ENCODE measurements at regions not wholly inside any gene's neighbourhood (a gene's known extent, or its start where the extent isn't known, plus 50 kb on each side); places are given as distances from the start of the nearest gene placed in this dataset.

DNA sequence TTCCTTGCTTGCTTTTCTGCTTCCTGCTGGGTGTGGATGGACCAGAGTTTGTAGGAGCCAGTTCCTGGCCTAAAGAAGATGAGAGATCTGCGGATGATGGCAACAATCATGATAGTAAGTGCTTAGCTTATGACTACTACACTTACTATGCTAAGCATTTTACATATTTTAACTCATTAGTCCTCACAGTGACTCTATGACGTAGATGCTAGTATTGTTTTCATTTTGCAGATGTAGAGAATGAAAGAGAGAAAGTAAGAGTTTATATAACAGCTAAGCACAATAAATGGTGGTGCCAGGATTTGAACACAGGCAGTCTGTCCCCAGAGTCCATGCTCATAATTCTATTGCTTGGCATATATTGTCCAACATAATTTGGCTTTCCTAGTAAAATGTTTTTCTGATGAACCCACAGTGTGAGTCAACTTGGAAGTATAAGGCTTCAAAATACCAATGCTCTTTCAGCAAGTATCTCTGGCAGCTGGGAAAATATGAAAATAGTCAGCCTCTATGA is 363.2 kb upstream of the DDHD1 start:
- DNase-seq (ENCODE audit: low read depth) = peak; percentile 95

DNA sequence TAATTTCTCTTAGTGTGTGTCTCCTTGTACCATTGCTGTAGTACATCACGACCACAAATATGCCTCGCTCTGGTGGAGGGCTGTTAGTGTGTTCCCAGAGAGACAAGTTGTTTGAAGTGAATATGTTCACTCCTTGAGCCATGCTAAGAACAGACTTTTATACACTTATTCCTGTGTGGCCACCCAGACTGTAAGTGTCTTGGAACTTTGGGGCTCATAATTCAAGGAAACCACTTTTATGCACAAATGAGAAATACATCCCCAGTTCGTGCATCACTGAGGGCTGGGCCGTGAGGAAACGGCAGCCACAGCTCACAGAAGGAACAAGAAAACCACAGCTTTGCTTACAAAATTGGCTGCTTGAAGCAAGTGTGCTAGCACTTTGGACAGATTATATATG is 362.2 kb upstream of the DDHD1 start:
- DNase-seq (ENCODE audit: low read depth) = no peak

DNA sequence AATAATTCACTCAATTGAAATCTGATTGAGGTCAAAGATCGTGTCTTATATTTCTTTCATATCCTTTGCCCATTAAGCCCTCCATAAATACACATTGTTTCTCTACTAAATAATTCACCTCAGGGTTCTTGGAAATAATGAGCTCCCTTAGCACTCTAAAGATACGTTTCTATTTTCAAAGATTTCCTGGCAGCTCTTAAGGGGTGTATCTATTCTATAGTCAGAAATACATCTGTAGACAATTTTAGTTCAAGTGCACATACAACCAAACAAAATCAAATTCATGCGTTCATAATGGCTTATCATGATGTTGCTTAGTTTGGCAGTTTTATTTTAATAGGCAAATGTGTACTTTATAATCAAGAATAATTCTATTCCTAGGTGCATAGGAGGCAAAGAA is 361.1 kb upstream of the DDHD1 start:
- DNase-seq (ENCODE audit: low read depth) = no peak

DNA sequence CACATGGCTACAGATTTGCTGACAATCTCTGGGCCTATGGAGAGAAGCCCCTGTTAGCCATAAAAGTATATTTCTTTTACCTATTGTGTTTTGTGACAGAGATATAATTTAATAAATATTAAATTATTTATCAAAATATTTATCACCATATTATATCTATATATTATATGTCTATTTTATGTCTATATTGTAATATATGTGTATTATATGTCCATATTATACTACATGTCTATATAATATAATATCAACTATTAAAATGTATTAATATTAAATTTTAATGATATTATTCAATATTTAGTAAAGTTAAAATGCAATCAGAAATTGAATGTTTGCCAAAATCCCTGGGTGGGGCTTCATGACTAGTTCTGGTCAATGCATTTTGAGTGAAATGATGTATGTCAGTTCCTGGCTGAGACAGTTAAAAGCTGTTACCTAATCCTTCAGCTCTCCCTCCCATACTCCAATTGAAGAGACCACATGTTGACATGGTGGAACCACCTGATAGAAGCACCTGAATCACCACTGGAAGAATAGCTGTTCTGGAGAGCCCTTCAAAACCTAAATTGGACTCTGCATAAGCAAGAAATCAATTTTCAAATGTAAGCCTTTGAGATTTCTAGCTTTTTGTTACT is 357.3 kb upstream of the DDHD1 start:
- DNase-seq (ENCODE audit: low read depth) = no peak

DNA sequence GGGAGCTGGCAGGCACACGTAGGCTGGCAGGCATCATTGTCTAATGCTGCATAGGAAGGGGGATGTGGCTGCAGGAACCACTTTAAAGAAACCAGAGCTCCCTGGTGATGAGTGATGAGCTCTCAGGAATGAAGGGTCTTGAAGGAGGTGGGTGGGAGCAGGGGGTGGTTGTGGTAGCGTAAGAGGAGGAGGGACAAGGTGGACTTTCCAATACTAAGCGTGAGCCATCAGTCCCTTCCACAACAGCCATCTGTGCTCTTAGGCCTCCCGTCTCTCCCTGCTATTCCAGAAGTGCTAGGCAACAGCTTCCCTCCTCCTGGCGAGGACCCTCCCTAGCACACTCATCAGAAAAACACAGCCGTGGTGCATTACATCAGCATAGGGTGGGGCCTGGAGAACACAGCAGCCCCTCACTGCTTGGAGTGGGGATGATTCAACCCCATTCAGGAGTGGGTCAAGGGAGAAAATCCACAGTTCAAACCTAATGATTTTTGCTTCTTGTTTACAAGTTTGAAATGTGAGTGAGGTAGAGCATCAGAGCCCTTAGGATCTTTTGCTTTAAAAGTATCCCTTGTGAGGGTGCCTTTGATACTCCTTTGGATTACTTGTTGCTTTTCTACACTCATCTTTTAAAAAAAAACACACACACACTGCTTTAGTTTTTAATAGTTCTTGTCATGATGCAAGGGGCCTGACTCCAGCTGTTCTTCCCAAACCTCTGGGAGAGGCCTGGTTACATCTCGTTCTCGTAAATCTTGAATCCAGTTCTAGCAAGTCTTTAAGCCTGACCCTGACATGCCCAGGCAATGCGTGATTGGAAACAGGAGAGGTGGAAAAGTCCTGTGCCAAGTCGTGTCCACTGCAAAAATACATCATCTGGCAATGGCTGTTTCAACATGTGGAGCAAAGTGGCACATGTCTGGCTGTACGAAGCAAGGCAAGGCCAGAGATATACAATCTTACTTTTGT is 356.4 kb upstream of the DDHD1 start:
- DNase-seq (ENCODE audit: low read depth) = no peak

DNA sequence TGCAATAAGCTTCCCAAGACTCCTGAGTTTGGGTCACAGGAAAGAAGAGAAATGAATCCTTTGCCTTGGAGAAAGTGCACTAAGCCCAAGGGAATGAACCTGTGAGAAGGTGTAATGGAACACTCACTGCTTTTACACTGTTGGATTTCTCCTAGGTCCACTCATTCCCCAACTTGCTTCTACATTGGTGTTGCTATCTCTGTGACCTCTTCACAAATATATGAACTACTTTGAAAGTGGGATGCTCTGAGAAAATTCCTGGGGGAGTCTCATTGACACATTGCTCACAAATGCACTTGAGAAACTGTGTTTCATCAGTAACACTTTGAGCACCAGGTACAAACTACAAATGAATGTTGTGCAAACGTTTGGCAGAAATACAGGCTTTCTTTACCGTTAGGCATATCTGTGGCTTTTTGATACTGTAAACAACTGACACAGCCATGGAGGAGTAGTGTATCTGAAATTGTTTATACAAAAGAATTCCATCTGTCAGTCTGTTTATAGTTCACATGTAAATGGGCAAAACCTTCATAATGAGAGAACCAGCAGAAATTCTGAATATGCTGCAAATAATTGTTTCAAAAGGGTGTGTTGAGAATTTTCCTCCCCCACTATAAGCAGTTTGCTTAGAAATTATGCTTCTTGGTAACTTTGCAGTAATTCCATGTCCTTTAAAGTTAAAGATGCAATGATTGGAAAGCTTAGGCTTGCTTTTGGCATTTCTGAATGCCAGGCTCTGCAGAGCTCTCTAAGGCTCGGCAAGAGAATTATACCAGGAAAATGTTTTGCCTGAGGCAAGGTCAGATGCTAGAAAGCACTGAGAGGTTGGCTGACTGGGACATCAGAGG is 348.5 kb upstream of the DDHD1 start:
- peak; percentile 27 for DNase-seq (ENCODE audit: low read depth)

DNA sequence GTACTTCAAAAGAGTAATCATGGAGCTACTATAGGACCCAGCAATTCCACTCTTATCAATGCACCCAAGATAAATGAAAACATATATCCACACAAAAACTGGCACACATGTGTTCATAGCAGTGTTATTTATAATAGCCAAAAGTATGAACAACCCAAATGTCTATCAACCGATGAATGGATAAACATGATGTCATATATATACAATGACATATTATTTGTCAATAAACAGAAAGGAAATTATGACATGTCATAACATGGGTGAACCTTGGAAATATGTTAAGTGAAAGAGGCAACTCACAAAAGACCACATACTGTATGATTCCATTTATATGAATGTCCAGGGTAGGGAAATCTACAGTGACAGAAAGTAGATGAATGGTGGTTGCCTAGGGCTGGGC is 347.1 kb upstream of the DDHD1 start:
- no peak for DNase-seq (ENCODE audit: low read depth)

DNA sequence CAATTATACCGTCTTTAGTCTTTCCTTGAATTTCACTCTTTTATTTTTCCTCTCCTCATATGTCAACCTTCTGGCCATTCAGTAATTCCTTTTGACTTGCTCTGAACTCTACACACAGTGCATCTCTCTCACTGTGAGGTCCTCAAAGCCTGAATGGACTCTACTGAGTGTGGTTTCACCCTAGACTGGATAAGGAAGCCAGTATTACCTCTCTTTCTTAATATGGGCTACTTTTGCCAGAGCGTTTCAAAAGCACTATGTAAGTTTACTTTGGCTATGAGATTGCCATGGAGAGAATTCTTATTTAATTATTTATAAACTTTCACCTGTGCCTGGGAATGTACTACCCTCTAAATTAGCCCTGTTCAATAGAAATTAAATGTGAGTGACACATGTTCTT is 343.5 kb upstream of the DDHD1 start:
- DNase-seq (ENCODE audit: low read depth) = no peak

DNA sequence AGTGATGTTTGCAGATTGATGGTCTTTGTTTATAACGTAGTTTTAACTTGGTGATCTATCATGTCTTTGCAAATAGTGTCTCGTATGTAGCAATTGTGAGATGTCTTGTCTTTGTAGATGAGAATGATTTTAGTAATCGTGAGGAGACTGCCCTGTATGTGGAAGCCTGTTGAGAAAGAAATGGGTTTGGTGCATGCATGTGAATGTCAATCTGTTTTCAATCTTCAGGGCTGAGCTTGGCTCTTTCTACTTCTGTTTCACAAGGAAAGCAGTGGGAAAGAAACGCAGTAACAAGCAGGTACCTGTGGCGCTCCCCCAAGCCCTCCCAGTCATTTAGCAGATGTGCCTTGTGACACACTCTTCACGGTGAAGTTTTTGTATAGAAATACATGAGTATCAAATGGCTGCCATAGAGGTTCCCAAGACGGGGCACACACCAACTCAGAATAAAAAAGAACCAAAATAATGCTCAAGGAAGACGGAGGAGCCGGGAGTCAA is 342.8 kb upstream of the DDHD1 start:
- DNase-seq (ENCODE audit: low read depth) = no peak

DNA sequence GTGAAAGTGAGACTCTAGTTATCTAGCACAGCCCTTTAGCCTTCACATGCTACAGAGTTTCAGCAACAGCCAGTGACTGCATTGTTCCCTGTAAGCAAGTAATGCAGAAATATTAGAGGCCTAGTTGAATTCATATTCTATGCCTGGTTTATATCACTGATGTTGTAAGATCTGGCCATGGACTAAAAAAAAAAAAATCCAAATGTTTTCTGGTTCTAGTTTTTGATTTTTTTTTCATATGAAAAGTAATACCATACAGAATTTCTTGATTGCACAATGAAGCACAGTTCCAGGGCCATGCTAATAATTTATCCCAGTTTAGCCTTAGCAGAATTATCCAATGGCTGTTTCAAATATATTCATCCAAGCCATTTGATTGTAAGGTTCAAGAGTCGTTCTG is 341.5 kb upstream of the DDHD1 start:
- DNase-seq (ENCODE audit: low read depth) = no peak

DNA sequence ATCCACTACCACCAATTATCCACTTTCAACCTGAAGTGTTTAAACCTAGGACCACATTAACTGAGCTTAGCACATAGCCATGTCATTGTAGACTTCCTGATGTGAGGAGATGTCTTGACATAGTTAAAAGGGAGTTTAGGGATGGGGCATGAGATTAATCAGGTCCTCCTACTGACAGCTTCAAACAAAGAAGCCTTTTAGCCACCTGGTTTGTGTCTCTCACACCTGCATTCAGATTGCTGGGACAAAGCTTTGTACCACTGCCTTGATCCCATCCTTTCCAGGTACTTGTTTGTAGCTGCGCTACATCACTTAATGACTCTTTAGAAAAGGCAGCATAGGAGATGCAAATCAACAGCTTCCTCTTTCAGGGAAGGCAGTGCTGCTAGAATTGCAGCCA is 340.7 kb upstream of the DDHD1 start:
- no peak for DNase-seq (ENCODE audit: low read depth)

DNA sequence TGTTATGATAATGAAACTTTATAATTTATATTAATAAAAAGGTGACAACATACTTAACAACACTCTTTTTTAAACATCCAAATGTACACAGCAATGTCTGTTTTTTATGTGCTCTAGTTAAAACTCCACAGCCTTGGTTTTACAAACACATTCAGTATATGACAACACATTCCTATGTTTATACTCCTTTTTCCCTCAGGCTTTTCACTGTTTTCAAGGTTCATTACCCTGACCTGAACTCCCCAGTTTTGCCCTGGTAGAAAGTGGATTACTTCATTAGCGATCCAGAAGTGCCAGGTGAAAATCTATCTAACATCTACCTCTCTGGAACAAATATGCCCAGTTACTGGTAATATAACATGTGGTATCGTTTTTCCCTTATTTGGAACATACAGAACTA is 340.2 kb upstream of the DDHD1 start:
- DNase-seq (ENCODE audit: low read depth) = no peak

DNA sequence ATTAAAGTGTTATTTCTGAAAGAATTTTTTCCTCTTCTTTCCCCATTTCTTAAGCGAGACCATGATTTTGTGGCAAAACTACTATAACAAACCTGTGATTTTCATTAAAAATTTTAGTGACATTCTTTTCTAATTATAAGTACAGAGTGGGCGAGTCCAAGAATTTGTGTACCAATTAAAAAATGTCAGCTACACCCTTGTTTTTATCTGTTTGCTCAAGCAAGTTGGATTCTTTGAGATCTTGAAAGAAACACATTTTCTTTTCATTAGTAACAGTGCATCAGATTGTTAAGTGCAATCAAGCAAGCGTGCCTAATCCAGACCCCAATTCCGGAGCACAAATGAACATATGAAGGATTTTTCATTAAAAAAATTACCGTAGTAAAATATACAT is 338.8 kb upstream of the DDHD1 start:
- DNase-seq (ENCODE audit: low read depth) = no peak

DNA sequence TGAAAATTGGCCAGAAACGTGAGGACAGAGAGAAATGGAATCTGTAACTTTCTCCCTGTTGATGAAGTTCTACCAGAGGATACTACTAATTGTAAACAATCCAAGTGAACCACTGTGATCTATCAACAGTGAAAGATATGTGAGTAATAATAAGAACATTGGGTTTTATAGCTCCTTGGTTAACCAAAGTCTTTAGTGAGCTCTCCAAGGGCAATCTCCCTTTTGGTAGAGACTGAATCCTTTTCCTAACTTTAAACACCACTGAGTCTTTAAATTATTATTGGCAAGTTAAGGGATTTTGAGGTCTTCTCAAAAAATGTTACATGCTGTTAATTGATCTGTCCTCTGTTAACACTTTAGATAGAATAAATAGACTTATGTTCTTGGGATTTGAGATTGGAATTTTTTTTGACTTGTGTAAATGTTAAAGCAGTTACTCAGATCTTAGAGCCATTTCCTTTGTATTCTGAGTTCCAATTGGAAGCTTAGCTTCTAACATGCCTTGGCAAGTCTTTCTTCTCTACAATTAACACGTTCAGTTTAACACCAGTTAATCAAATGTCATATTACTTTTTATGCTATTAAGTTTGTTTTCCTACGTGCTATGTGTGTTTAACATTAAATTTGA is 338.2 kb upstream of the DDHD1 start:
- DNase-seq (ENCODE audit: low read depth) = peak; percentile 79

DNA sequence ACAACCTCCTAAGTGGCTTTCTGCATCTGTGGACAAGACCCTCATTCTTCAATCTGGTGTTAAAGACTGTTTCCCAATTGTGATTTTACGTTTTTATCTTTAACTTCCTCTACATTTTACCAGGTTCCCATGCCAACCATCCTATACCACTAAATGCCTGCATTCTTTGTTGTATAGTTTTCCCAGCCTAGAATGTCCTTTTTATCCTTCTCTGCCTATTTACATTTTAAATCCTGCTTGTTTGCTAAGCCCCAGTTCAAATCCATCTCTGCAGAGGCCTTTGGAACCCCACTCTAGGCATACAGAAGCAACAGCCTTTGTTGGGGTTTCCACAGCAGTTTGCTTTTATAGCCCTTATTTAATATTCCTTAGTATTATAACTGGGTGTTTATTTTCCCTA is 325.1 kb upstream of the DDHD1 start:
- no peak for DNase-seq (ENCODE audit: low read depth)

DNA sequence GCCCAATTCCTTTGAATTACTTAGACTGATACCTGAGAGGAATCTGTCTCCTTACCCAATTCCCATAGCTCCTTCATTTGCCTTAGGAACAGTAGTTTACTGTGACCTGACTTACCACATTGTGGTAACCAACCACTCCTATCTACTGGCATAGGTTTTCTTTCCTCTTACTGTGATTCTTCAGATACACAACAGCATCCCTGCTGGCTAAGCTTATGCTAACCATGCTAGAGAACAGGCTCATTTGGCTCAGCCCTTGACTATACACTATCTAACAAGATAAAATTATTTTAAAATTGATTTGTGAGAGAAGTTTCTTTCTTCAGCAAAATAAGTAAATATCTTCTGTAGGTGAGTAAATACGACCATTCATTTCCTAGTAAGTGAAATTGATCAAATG is 320.4 kb upstream of the DDHD1 start:
- no peak for DNase-seq (ENCODE audit: low read depth)

DNA sequence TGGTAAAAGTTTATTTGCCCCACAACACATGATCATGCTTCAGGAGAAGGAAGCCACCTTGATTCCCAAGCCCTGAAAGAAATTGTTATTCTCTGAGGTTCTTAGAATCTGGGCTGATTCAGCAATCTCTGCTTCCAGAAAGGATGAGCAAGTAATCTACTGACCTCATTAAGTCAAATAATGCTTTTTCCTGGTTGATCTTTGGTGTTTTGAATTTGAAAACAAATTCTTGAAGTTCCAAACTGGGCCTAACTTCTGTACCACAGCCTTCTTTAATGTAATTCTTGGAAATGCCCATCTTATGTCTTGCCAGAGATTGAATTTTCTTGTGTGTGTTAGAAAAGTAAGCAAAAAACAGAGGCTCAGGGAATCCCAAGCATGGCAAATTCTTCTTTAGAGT is 319.2 kb upstream of the DDHD1 start:
- DNase-seq (ENCODE audit: low read depth) = peak; percentile 31

DNA sequence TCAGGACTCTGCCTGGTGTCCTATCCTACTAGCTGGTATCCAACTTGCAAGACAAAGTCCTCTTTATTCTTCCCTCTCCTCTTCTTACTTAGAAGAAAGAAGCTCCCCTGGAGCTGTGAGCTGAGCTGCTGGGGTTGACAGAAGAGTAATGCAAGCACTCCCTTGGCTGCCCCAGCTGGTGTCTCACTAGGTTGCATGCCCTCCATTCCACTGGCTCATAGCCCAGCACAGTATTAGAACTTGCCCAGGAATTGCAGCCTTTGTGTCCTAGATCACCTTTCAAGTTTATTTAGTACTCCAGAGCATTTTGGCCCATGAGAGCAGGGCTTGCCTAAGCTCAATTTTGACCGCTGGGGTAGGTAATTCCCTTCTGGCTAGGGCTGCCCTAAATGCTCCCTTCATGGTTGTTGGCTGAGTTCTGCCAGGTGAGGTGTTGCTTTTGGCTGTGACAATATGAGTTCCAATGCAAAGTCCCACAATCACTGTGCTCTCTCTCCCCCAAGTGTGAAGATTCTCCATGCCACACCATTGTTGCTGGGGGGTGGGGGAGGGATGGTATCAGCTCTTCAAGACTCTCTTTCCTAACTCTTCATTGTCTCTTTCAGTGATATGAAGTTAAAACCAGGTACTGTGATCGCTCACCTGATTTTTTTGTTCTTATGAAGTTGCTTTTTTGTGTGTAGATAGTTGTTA is 317.4 kb upstream of the DDHD1 start:
- DNase-seq (ENCODE audit: low read depth) = peak; percentile 27

DNA sequence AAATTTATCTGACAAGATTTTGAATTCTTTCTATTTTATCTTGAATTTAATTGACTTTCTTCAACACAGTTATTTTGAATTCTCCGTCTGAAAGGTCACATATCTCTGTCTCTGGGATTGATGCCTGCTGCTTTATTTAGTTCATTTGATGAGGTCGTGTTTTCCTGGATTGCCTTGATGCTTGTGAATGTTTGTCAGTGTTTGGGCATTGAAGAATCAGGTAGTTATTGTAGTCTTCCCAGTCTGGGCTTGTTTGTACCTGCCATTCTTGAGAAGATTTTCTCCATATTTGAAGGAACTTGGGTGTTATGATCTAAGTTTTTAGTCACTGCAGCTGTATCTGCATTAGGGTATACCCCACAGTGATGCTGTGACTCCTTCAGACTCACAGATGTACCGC is 315.8 kb upstream of the DDHD1 start:
- DNase-seq (ENCODE audit: low read depth) = no peak

DNA sequence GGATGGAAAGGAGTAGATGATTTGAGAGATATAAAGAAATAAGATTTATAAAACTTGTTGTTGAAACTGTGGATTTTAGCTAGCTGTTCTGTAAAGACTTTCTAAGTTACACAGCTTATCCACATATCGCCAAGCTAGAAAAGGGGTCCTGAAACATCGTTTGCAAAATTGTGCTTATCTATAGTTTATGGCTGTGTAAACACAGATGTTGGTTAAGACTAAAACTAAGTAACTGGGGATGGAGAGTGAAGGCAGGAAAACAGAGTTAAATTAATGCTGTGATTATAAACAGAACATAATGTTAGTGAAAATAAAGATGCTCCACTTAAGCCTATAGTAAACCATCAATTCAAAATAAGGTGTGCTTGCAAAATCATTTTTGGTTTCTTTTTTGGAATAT is 311.3 kb upstream of the DDHD1 start:
- DNase-seq (ENCODE audit: low read depth) = no peak

All from GM04503 (cell line).